Right ventricle myocardium superior (tissue), 1 donor: ENCODE measurements at regions not wholly inside any gene's neighbourhood (a gene's known extent, or its start where the extent isn't known, plus 50 kb on each side); places are given as distances from the start of the nearest gene placed in this dataset.

Experiments used
- ATAC-seq: fragments of 200-7000 bp; cut with Tn5 transposase; one replicate; pipeline ENCODE4 v1.9.1; 2020; ENCODE audit warnings: mild to moderate bottlenecking; ENCODE audit not compliant: poor library complexity
- DNase-seq: peaks from one replicate; pipeline ENCODE4 v3.0.0-alpha.2; 2020
- intact Hi-C: fragments of 100-400 bp; cut with DNase I; formaldehyde crosslinking; loops from one replicate; pipeline ENCODE4 v1.11.2; 2022
- donor health status: DM: no; HTN: yes; CAD: no; lungs with severe emphysema.

DNA sequence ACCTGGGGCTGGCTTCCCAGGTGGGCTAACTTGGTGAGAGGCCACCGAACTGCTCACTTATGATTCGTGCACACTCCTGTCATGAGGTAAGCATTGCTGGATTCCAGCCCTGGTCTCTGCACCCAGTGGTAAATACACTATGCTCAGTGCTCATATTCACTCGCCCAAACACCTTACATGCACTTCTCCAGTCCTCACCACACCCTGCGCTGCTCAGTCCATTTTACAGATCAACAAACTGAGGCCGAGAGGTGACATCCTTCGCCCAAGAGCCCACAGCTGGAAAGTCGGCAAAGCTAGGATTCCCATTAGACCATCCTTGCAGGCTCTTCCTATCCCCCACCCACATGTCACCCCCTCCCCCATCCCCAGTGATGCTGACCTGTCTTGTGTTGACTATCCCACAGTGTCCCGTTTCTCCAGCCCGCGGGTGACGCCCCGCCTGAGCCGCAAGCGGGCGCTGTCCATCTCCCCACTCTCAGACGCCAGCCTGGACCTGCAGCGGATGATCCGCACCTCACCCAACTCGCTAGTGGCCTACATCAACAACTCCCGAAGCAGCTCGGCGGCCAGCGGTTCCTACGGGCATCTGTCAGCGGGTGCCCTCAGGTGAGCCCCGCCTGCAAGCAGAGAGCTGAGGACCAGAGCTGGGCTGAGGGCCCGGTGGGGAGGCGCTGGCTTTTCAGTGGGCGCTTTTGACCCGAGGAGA, 232.8 kb downstream of the GLI2 start:
- intact Hi-C loops: no loop called here
- ATAC-seq (no peak), DNase-seq (no peak)

DNA sequence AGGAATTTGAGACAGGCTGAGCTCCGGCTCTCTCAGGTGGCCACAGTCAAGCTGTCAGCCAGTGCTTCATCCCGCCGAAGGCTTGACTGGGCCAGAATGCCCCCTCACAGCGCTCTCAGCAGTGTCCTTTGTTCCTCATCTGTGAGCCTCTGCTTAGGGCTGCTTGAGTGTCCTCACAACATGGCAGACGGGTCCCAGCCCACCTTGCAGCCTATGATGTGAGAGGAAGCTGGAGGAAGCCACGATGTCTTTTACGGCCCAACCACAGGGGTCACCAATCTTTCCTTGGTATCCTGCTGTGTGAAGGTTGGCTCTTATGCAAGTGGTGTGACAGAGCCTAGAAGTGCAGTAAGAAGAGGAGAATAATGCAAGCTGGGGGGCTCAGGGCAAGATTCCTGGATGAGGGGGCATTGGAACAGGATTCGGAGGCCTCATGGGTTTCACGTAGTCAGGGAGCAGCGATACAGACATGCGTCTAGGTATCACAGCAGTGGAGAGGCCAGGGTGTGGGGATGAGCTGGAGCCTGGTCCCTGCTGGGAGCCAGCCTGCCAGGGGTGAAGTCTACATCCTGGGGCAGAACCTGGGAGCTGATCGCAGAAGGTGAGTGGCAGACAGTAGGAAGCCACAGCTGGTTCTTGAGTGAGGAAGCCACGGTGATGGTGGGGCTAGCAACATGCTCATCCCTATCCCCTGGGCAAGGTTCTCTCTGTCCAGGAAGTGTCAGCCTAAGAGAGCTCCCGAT, 234.1 kb downstream of the GLI2 start:
- intact Hi-C loops: no loop called here
- DNase-seq: no peak
- no peak for ATAC-seq

DNA sequence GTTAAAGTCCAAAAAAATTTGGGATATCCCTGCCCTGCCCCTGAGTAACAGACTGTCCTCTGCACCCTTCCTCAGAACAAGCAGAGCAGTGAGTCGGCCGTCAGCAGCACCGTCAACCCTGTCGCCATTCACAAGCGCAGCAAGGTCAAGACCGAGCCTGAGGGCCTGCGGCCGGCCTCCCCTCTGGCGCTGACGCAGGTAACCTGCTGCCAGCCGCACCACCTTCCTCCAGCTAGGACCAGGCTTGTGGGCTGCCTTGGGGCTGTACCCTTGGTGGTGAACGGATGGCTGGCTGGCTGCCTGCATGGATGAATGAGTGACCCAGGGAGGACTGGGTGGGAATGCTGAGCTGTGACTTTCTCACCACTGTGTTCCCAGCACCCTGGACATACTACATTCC, 236.2 kb downstream of the GLI2 start:
- DNase-seq: no peak
- intact Hi-C loops: no loop called here
- ATAC-seq: no peak

GRCh38 chr2:120972286-120972685, 236.6 kb downstream of the GLI2 start:
- DNase-seq (no peak), ATAC-seq (no peak)
- intact Hi-C loops: no loop called here

GRCh38 chr2:120973196-120973595, 237.5 kb downstream of the GLI2 start:
- DNase-seq: peak; percentile 30

GRCh38 chr2:120974950-120975349, 239.3 kb downstream of the GLI2 start:
- intact Hi-C loops: no loop called here
- ATAC-seq: no peak
- DNase-seq: peak; percentile 20

More at GRCh38 chr2:120973196-120973595, 237.5 kb downstream of the GLI2 start:
- intact Hi-C loops: no loop called here
- ATAC-seq: no peak

DNA sequence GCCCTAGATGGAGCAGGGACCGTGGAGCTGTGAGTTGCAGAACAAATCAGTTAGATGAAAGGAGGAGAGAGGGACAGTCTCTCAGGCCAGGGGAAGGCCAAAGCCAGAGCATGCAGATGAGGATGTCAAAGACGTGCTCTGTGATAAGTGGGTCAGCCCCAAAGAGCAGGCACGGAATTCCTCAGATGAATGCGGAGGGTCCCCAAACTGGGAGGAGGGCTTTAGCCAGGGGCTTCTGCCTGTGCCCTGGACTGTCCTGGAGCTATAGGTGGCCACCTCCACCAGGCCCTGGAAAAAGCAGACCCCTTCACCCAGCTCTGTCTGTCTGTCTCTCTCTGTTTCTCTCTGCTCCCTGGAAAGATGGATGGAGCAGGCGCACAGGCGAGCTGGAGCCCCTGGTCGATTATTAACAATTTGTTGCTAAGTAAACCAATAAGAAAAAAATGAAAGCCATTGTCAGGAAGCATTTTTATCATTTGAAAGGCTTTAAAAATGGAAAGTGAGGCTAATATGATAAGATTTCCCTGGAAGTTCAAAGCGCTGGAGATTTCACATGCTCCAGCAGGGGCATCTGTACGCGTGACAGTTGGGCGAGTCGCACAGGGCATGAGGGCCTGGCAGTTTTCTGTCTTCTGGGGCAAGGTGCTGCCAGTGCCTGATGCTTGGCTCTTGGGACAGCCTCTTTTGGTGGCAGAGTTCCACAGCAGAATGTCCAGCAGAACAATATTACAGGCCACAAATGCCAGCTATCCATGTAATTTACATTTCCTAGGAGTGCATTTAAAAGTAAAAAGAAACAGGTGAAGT, 241.0 kb downstream of the GLI2 start:
- no peak for ATAC-seq
- intact Hi-C loops: no loop called here
- peak; percentile 15 for DNase-seq

- peak; percentile 28 for DNase-seq
- no peak for ATAC-seq
- intact Hi-C loops: no loop called here
Measured at GRCh38 chr2:120977582-120978358, 242.1 kb downstream of the GLI2 start.

DNA sequence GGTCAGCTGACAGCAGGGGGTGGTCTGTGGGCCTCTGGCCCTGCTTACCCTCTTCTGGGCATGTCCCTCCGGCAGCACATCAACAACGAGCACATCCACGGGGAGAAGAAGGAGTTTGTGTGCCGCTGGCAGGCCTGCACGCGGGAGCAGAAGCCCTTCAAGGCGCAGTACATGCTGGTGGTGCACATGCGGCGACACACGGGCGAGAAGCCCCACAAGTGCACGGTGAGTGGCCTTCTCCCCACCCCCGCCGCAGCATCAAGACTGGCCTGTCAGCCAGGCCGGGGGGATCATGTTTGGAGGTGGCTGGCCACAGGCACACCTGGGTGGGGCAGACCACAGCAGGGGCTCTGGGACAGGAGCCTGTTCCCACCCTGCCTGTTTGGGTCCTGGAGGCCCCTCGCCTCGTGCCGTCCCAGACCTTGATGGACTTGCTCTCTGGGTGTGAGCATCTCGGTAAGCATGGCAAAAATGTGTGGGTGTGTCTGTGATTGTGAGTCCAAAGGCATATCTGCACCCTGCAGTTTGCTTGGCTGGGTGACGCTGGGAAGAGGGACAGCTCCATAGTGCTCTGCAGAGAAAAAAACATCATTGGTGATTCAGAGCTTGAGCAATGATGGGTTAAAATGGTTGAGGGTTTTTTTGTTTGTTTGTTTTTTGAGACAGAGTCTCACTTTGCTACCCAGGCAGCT, 242.8 kb downstream of the GLI2 start:
- DNase-seq (peak; percentile 17), ATAC-seq (no peak)
- intact Hi-C loops: no loop called here

DNA sequence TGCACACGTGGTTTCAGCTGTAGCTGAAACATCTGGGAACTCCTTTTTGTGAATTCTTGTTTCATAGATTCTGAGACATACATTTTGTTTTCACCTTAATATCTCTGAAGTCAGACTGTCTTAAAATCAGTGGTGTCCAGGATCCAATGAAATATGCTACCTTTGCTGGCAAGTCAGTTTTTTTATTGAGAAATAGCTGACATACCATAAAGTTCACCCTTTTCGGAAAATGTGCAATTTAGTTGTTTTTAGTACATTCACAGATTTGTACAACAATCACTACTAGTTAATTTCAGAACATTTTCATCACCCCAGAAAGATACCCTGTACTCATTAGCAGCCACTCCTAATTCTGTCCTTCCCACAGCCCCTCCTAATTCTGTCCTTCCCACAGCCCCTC, 243.7 kb downstream of the GLI2 start:
- ATAC-seq: no peak
- intact Hi-C loops: no loop called here
- DNase-seq: no peak

GRCh38 chr2:120979921-120980320, 244.3 kb downstream of the GLI2 start:
- intact Hi-C loops: no loop called here
- DNase-seq (no peak), ATAC-seq (no peak)

GRCh38 chr2:120981443-120981842, 245.8 kb downstream of the GLI2 start:
- ATAC-seq: no peak
- intact Hi-C loops: no loop called here
- no peak for DNase-seq

- DNase-seq: peak; percentile 27
- intact Hi-C loops: no loop called here
- ATAC-seq: no peak
Measured at GRCh38 chr2:120982598-120982997, 246.9 kb downstream of the GLI2 start.

DNA sequence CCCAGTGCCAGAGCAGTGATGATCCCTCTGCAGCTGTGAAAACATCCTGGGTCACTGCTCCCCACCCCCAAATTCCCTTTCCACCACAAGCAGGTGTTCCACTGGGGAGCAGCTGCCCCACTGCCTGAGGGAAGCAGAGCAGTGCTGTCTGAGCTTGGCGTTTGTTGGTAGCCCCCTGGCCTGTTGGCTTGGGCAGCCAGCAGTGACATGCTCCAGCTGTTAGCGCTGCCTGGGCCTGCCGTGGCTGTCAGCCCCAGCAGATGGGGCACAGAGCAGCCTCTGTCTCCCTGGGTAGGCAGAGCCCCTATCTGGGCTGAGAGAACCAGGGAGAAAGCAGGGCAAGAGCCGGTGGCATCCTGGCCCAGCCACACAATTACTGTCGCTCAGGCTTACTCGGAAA, 247.7 kb downstream of the GLI2 start:
- DNase-seq (no peak), ATAC-seq (no peak)
- intact Hi-C loops: no loop called here

DNA sequence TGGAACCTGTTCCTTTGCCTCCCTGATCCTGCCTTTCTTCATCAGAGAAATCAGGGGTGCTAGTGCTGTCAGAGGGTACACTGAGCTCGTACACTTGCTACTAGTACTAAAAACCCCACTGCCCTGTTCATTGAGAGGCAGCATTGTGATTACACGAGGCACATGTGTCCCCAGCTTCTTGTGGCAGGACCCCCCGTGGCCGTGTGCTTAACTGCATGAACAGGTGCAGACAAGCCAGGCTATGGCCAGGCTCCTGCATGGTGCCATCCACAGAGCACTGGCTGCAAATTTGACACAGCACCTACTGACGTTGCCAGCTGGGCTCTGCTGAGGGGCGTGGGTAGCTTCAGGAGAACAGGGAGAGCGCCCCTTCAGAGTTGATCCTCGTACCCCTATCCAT, 248.4 kb downstream of the GLI2 start:
- no peak for ATAC-seq
- no peak for DNase-seq
- intact Hi-C loops: no loop called here

- no peak for DNase-seq
- no peak for ATAC-seq
- intact Hi-C loops: no loop called here
Measured at GRCh38 chr2:120984452-120985173, 248.9 kb downstream of the GLI2 start.

DNA sequence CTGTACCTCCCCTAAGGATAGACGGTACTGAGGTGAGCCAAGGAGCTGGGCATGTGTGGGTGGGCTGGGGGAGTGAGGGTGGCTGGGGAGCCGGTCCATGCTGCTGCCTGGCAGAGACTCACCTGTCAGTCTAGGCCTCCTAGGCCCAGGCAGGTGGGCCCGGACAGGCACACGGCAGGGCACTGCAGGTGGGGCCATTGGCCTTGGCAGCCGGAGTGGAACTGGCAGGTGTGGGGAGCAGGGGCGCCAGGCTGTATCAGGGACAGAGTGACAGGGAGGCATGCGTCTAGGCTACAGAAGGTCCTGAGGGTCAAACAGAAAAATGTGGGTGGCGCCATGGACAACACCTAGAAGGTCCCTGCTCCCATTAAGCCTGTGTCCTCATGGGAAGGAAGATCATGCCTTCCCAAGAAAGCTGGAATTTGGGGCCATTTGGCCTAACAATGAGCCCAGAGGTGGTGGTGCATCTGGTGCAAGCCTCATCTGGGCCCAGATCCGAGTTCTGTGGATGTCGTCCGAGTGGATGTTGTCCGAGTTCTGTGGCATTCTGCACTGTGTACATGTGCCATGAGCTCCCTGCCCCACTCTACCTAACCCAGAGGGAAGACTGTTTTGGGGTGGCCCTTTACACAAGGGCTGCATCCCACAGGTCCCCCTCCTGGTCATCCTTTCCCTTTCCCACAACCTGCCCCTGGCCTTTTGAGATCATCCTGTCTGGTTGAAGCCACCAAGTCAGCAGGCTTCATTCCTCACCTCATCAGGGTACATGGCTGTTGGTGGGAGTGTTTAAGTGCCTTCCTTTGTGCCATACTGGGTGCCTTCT, 249.7 kb downstream of the GLI2 start:
- intact Hi-C loops: no loop called here

More for the DNA sequence above, 249.7 kb downstream of the GLI2 start:
- DNase-seq (no peak), ATAC-seq (no peak)
